ENCODE measurements at regions not wholly inside any gene's neighbourhood (a gene's known extent, or its start where the extent isn't known, plus 50 kb on each side); places are given as distances from the start of the nearest gene placed in this dataset.
A peak's percentile ranks its signal among the peaks of the same experiment; 100 is the strongest.

- H3K4ac ChIP-seq (ENCODE audit: low read depth, low read length): no peak overlapping the region
Measured at GRCh38 chr2:17135619-17136018, 382.6 kb downstream of the RAD51AP2 start.

More at GRCh38 chr2:17135619-17136018, 382.6 kb downstream of the RAD51AP2 start:
- no peak for DNase-seq
- no peak overlapping the region for H2AK5ac ChIP-seq (ENCODE audit: insufficient read length, low read length)
- Mint-ChIP-seq H3K36me3 (ENCODE audit: insufficient read depth in 1 of 3, low read depth in 3 of 3) (no peaks in the 10 kb centered on the region), H3K4me1 (peaks cover 3 to 4% of the 10 kb centered on the region in 2 experiments), H3K27ac (peak overlapping the region in 2 of 3 experiments; percentile 6 to 21; a peak in 1 of 7 replicates), H3K27me3 (ENCODE audit: low read depth) (no peaks in the 10 kb centered on the region), H3K4me3 (no peak overlapping the region), H3K9me3 (no peaks in the 10 kb centered on the region)
- no peak overlapping the region for H3K18ac ChIP-seq (ENCODE audit: insufficient read length, low read depth, low read length)
- no peak overlapping the region for H3T11ph ChIP-seq (ENCODE audit: low read length)
- no peak overlapping the region for H3K56ac ChIP-seq (ENCODE audit: insufficient read length, low read depth, low read length)
- H4K20me1 ChIP-seq (ENCODE audit: control insufficient read depth, insufficient read depth, insufficient read length): no peaks in the 10 kb centered on the region
- no peaks in the 10 kb centered on the region for H3K79me2 ChIP-seq (ENCODE audit: insufficient read depth, low read length)
- no CpG with 5 or more reads among the region's 1 CpG for WGBS (ENCODE audit: extremely low coverage, insufficient read length, low lambda C conversion rate)
- no peak overlapping the region for H2AFZ ChIP-seq (ENCODE audit: low read length)
- no peak overlapping the region for H2BK15ac ChIP-seq (ENCODE audit: low read depth, low read length)
- no peak overlapping the region for H3K27ac ChIP-seq (ENCODE audit: insufficient read length, low read depth, low read length)
- TF ChIP-seq CTCF (conservative IDR thresholded peaks at IDR 0.05): no peak
- no peak overlapping the region for H4K8ac ChIP-seq (replicated peaks; ENCODE audit: insufficient read length, low read depth, low read length)
- no peak overlapping the region for H3K4me2 ChIP-seq (ENCODE audit: insufficient read depth, insufficient read length, low read length)
- no peaks in the 10 kb centered on the region for H3K23me2 ChIP-seq (ENCODE audit: insufficient read length, low read depth, low read length, poor library complexity, severe bottlenecking)
- H3K79me1 ChIP-seq (ENCODE audit: insufficient read depth, low read depth, low read length, poor library complexity, severe bottlenecking): no peaks in the 10 kb centered on the region
- H3K4me1 ChIP-seq (ENCODE audit: insufficient read depth, low read length): no peaks in the 10 kb centered on the region
- no peaks in the 10 kb centered on the region for H3K9me3 ChIP-seq (ENCODE audit: control insufficient read depth, low read depth, low read length)
- no peak overlapping the region for H3K9ac ChIP-seq (ENCODE audit: extremely low read depth, insufficient read length, low read length)
- no peak overlapping the region for H2BK20ac ChIP-seq (ENCODE audit: low read depth, low read length, poor library complexity, severe bottlenecking)
- H2BK12ac ChIP-seq (ENCODE audit: insufficient read length, low read depth, low read length): no peak overlapping the region
- H3K27me3 ChIP-seq (ENCODE audit: insufficient read depth, low read length): no peaks in the 10 kb centered on the region
- no peak overlapping the region for H4K91ac ChIP-seq (ENCODE audit: insufficient read length, low read depth, low read length)
- no peak overlapping the region for H3K14ac ChIP-seq (ENCODE audit: insufficient read depth, low read length)
- no peak overlapping the region for H3K23ac ChIP-seq (ENCODE audit: insufficient read length, low read depth, low read length)
- no peak overlapping the region for H2BK5ac ChIP-seq (ENCODE audit: insufficient read length, low read length)
- H2BK120ac ChIP-seq (ENCODE audit: low read depth, low read length, poor library complexity, severe bottlenecking): no peak overlapping the region
- H4K5ac ChIP-seq (ENCODE audit: insufficient read length, low read depth, low read length): no peak overlapping the region

All from H9 (cell line).